ENCODE measurements at regions not wholly inside any gene's neighbourhood (a gene's known extent, or its start where the extent isn't known, plus 50 kb on each side); places are given as distances from the start of the nearest gene placed in this dataset.

DNA sequence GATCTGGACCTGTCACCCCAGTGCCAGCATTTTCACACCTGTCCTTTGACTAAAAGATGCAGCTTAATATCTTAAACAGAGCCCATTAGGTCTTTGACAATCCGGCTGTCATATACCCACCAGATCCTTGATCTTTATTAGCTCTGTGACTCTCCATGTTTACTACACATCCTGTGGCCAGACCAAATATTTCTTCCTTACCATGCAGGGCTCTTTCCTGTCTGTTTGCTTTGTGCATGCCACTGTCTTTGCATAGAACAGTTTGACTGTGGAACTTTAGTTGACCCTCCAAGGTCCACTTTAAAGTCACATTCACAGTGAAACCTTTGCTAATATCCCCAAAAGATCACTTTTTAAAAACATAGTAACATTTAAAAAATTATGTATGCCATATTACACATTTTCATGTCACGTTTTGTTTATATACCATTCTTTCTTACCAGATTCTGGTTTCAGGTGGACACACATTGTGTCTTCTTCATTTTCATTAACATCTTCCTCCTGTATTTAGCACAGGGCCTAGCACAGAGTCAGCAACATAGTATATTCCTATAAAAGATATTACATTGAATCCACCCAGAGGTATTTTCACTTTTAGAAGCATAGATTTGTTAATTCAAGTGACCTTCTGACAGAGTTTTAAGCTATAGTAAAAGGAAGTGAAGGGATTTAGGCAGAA lies 95.8 kb downstream of the RAP2B start:
- TF ChIP-seq, protein P1, sequence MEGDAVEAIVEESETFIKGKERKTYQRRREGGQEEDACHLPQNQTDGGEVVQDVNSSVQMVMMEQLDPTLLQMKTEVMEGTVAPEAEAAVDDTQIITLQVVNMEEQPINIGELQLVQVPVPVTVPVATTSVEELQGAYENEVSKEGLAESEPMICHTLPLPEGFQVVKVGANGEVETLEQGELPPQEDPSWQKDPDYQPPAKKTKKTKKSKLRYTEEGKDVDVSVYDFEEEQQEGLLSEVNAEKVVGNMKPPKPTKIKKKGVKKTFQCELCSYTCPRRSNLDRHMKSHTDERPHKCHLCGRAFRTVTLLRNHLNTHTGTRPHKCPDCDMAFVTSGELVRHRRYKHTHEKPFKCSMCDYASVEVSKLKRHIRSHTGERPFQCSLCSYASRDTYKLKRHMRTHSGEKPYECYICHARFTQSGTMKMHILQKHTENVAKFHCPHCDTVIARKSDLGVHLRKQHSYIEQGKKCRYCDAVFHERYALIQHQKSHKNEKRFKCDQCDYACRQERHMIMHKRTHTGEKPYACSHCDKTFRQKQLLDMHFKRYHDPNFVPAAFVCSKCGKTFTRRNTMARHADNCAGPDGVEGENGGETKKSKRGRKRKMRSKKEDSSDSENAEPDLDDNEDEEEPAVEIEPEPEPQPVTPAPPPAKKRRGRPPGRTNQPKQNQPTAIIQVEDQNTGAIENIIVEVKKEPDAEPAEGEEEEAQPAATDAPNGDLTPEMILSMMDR (IDR thresholded peaks at IDR 0.05): no peak
- TF ChIP-seq POLR2AphosphoS5 (IDR thresholded peaks at IDR 0.05; ENCODE audit: low read depth, low read length): no peak
- TF ChIP-seq, protein P2, sequence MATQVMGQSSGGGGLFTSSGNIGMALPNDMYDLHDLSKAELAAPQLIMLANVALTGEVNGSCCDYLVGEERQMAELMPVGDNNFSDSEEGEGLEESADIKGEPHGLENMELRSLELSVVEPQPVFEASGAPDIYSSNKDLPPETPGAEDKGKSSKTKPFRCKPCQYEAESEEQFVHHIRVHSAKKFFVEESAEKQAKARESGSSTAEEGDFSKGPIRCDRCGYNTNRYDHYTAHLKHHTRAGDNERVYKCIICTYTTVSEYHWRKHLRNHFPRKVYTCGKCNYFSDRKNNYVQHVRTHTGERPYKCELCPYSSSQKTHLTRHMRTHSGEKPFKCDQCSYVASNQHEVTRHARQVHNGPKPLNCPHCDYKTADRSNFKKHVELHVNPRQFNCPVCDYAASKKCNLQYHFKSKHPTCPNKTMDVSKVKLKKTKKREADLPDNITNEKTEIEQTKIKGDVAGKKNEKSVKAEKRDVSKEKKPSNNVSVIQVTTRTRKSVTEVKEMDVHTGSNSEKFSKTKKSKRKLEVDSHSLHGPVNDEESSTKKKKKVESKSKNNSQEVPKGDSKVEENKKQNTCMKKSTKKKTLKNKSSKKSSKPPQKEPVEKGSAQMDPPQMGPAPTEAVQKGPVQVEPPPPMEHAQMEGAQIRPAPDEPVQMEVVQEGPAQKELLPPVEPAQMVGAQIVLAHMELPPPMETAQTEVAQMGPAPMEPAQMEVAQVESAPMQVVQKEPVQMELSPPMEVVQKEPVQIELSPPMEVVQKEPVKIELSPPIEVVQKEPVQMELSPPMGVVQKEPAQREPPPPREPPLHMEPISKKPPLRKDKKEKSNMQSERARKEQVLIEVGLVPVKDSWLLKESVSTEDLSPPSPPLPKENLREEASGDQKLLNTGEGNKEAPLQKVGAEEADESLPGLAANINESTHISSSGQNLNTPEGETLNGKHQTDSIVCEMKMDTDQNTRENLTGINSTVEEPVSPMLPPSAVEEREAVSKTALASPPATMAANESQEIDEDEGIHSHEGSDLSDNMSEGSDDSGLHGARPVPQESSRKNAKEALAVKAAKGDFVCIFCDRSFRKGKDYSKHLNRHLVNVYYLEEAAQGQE (IDR thresholded peaks at IDR 0.05; ENCODE audit: insufficient read depth in 1 of 2, low read depth in 2 of 2, low read length in 1 of 2): no peak

Data from Panc1 (cell line).